CD4-positive, alpha-beta T cell treated with Interleukin-17A for 1 hour (primary cell): ENCODE measurements at regions not wholly inside any gene's neighbourhood (a gene's known extent, or its start where the extent isn't known, plus 50 kb on each side); places are given as distances from the start of the nearest gene placed in this dataset.
"Not testable (repeated sequence)": the region's sequence is repeated elsewhere in the genome, so short reads cannot be mapped to it uniquely, and the experiment has no call there.

Experiments
- DNase-seq: peaks from one replicate; pipeline ENCODE4 v3.0.0-alpha.2; 2020

GRCh38 chr2:120502761-120503160 is 156.8 kb downstream of the INHBB start:
- DNase-seq = no peak

GRCh38 chr2:120503206-120503792 is 157.4 kb downstream of the INHBB start:
- DNase-seq = no peak

GRCh38 chr2:120503793-120504571 is 158.0 kb downstream of the INHBB start:
- no peak for DNase-seq

- DNase-seq = no peak
These were observed 159.2 kb downstream of the INHBB start for GRCh38 chr2:120504936-120505705.

GRCh38 chr2:120508567-120509041 is 162.7 kb downstream of the INHBB start:
- no peak for DNase-seq

GRCh38 chr2:120509213-120509815 is 163.4 kb downstream of the INHBB start:
- no peak for DNase-seq

- DNase-seq = no peak
These were observed 164.2 kb downstream of the INHBB start for GRCh38 chr2:120509991-120510735.

GRCh38 chr2:120510751-120511395 is 164.9 kb downstream of the INHBB start:
- no peak for DNase-seq

GRCh38 chr2:120511536-120511935 is 165.6 kb downstream of the INHBB start:
- DNase-seq = no peak

GRCh38 chr2:120511947-120512710 is 166.2 kb downstream of the INHBB start:
- DNase-seq = no peak

- no peak for DNase-seq
These were observed 167.9 kb downstream of the INHBB start for GRCh38 chr2:120513776-120514357.

- no peak for DNase-seq
These were observed 168.6 kb downstream of the INHBB start for GRCh38 chr2:120514521-120514920.

GRCh38 chr2:120515066-120515758 is 169.3 kb downstream of the INHBB start:
- DNase-seq = not testable (repeated sequence)

GRCh38 chr2:120515759-120516678 is 170.1 kb downstream of the INHBB start:
- DNase-seq = no peak

- DNase-seq = no peak
These were observed 170.9 kb downstream of the INHBB start for GRCh38 chr2:120516679-120517314.

GRCh38 chr2:120517751-120518469 is 172.0 kb downstream of the INHBB start:
- no peak for DNase-seq

GRCh38 chr2:120518819-120519218 is 172.9 kb downstream of the INHBB start:
- no peak for DNase-seq

GRCh38 chr2:120519469-120519868 is 173.5 kb downstream of the INHBB start:
- DNase-seq = no peak
